Ovary (tissue), 3 donors: ENCODE measurements at regions not wholly inside any gene's neighbourhood (a gene's known extent, or its start where the extent isn't known, plus 50 kb on each side); places are given as distances from the start of the nearest gene placed in this dataset.

ENCODE experiments used
- POLR2A ChIP-seq: fragments of 450-650 bp; IDR thresholded peaks from one replicate; pipeline ENCODE4 v1.6.1; 2017; ENCODE audit warnings: antibody characterized with exemption, mild to moderate bottlenecking, moderate library complexity
- TF ChIP-seq, protein P1 (sequence below), 3 donors: fragments of 450-650 bp in 2 of 3; fragments of 200-600 bp in 1 of 3; IDR thresholded peaks; one replicate each; pipeline versions ENCODE4 v1.5.1 to v1.8.0; 2016 to 2022; ENCODE audit warnings: antibody characterized with exemption in 3 of 3, mild to moderate bottlenecking in 1 of 3
- donor health status: DM: no; HTN: no; CAD: no.

DNA sequence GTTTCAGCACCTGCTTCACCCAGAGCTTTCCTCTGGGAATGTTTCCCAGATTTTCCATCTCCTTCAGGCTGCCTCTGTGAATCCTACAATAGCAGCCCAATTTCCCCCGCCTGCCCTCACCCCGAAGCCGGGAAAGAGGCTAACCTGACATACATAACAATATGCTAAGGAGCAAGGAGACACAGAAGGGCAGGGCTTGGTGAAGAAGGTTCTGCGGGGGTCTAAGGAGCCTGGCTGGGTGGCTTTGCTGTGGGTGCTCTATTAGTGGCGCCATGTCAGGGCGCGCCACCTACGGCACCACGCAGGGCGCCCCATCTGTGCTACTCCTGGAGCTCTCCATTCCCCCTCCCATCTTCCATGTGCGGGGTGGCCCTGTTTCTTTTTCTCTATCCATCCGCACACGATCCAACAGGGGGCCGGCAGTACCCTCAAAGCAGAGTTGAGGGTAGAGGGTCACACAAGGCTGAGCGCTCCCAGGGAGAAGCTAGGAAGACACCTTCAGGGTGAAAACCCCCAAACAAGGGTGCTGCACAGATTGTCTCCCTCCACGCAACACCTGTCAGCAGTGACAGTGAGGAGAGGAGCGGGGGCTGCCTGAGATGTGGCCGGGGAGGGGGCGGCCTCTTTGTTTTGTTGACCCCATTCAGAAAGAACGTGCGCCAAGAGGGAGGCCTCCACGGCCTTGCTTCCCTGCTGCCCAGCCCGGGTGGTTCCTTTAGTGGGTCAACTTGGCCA, 101.4 kb downstream of the PDCL3 start:
- TF ChIP-seq, protein P1, sequence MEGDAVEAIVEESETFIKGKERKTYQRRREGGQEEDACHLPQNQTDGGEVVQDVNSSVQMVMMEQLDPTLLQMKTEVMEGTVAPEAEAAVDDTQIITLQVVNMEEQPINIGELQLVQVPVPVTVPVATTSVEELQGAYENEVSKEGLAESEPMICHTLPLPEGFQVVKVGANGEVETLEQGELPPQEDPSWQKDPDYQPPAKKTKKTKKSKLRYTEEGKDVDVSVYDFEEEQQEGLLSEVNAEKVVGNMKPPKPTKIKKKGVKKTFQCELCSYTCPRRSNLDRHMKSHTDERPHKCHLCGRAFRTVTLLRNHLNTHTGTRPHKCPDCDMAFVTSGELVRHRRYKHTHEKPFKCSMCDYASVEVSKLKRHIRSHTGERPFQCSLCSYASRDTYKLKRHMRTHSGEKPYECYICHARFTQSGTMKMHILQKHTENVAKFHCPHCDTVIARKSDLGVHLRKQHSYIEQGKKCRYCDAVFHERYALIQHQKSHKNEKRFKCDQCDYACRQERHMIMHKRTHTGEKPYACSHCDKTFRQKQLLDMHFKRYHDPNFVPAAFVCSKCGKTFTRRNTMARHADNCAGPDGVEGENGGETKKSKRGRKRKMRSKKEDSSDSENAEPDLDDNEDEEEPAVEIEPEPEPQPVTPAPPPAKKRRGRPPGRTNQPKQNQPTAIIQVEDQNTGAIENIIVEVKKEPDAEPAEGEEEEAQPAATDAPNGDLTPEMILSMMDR (IDR thresholded peaks at IDR 0.05), result no peak
- TF ChIP-seq POLR2A, result no peak
